Suprapubic skin (tissue), 4 donors: ENCODE measurements at regions not wholly inside any gene's neighbourhood (a gene's known extent, or its start where the extent isn't known, plus 50 kb on each side); places are given as distances from the start of the nearest gene placed in this dataset.

ENCODE experiments used
- DNase-seq, 2 donors: peaks; one replicate each; pipeline ENCODE4 v3.0.0-alpha.2; 2019; ENCODE audit warnings: low spot score in 2 of 2
- H3K27ac ChIP-seq: fragments of 200-600 bp; sonication (generic); one replicate; pipeline ENCODE4 v1.5.1; 2019
- H3K27me3 ChIP-seq: fragments of 200-600 bp; sonication (generic); one replicate; pipeline ENCODE4 v1.5.1; 2019
- H3K36me3 ChIP-seq: fragments of 200-600 bp; sonication (generic); one replicate; pipeline ENCODE4 v1.5.1; 2019
- H3K4me1 ChIP-seq: fragments of 200-600 bp; sonication (generic); one replicate; pipeline ENCODE4 v1.5.1; 2019
- H3K4me3 ChIP-seq: fragments of 200-600 bp; sonication (generic); one replicate; pipeline ENCODE4 v1.5.1; 2019; ENCODE audit warnings: mild to moderate bottlenecking
- H3K9me3 ChIP-seq: fragments of 200-600 bp; sonication (generic); one replicate; pipeline ENCODE4 v1.5.1; 2019
- CTCF ChIP-seq, 2 donors: fragments of 200-600 bp in 1 of 2; fragments of 450-650 bp in 1 of 2; sonication (generic) in 1 of 2; IDR thresholded peaks; one replicate each; pipeline ENCODE4 v1.5.1; 2016 to 2019; ENCODE audit warnings: antibody characterized with exemption in 2 of 2, mild to moderate bottlenecking in 1 of 2, moderate library complexity in 1 of 2
- EP300 ChIP-seq: sonication (generic); formaldehyde crosslinking; IDR thresholded peaks from one replicate; pipeline ENCODE4 v1.6.1; 2017; ENCODE audit warnings: antibody characterized with exemption
- POLR2A ChIP-seq, 2 donors: fragments of 450-650 bp; IDR thresholded peaks; one replicate each; pipeline ENCODE4 v1.6.1; 2017; ENCODE audit warnings: antibody characterized with exemption in 2 of 2, mild to moderate bottlenecking in 2 of 2, moderate library complexity in 2 of 2
- POLR2AphosphoS5 ChIP-seq, 3 donors: sonication (generic); formaldehyde crosslinking; IDR thresholded peaks; one replicate each; pipeline ENCODE4 v1.6.1; 2017; ENCODE audit warnings: antibody characterized with exemption in 3 of 3
- WGBS: methylation state at CpG from one replicate; pipeline ENCODE4 v1.1.5; 2018; 5-methylcytosine and 5-hydroxymethylcytosine counted together

- H3K4me3 ChIP-seq: no peak overlapping the region
Observed at GRCh38 chr3:124075753-124076152, 83.8 kb upstream of the ROPN1 start.

GRCh38 chr3:124076235-124076634, 84.3 kb upstream of the ROPN1 start:
- Histone ChIP-seq H3K4me1 (no peaks in the 10 kb centered on the region), H3K4me3 (no peak overlapping the region), H3K27me3 (no peaks in the 10 kb centered on the region), H3K36me3 (no peaks in the 10 kb centered on the region), H3K9me3 (no peaks in the 10 kb centered on the region), H3K27ac (no peak overlapping the region)
- no peak for DNase-seq
- TF ChIP-seq EP300 (no peak), POLR2AphosphoS5 (IDR thresholded peaks at IDR 0.05) (no peak), CTCF (IDR thresholded peaks at IDR 0.05) (no peak), POLR2A (IDR thresholded peaks at IDR 0.05) (no peak)
- 69% methylated on average over 5 of the region's 5 CpGs for WGBS

More at GRCh38 chr3:124075753-124076152, 83.8 kb upstream of the ROPN1 start:
- Histone ChIP-seq H3K4me1 (no peaks in the 10 kb centered on the region), H3K27me3 (no peaks in the 10 kb centered on the region), H3K36me3 (no peaks in the 10 kb centered on the region), H3K27ac (no peak overlapping the region), H3K9me3 (no peaks in the 10 kb centered on the region)
- no peak for DNase-seq
- WGBS: 81% methylated on average over 8 of the region's 9 CpGs
- TF ChIP-seq EP300 (no peak), POLR2A (IDR thresholded peaks at IDR 0.05) (no peak), POLR2AphosphoS5 (IDR thresholded peaks at IDR 0.05) (no peak), CTCF (IDR thresholded peaks at IDR 0.05) (no peak)

- no peaks in the 10 kb centered on the region for H3K9me3 ChIP-seq
- TF ChIP-seq POLR2A (IDR thresholded peaks at IDR 0.05): no peak
- no peak for TF ChIP-seq EP300
- peak in 1 of 2 donors; percentile 66 for TF ChIP-seq CTCF (IDR thresholded peaks at IDR 0.05)
- TF ChIP-seq POLR2AphosphoS5 (IDR thresholded peaks at IDR 0.05): no peak
- no peaks in the 10 kb centered on the region for H3K27me3 ChIP-seq
- no peak for DNase-seq
- 48% methylated on average over 4 of the region's 4 CpGs for WGBS
- H3K36me3 ChIP-seq: no peaks in the 10 kb centered on the region
- no peak overlapping the region for H3K27ac ChIP-seq
- H3K4me1 ChIP-seq: peaks cover 9% of the 10 kb centered on the region
- H3K4me3 ChIP-seq: no peak overlapping the region
Observed at GRCh38 chr3:124078953-124079911, 87.3 kb upstream of the ROPN1 start.

- H3K4me3 ChIP-seq: no peak overlapping the region
- H3K27ac ChIP-seq: no peak overlapping the region
- no peaks in the 10 kb centered on the region for H3K9me3 ChIP-seq
- H3K27me3 ChIP-seq: no peaks in the 10 kb centered on the region
- no peak for DNase-seq
- WGBS: 78% methylated on average over 2 of the region's 2 CpGs
- peaks cover 13% of the 10 kb centered on the region for H3K4me1 ChIP-seq
- no peaks in the 10 kb centered on the region for H3K36me3 ChIP-seq
- TF ChIP-seq EP300 (no peak), POLR2AphosphoS5 (IDR thresholded peaks at IDR 0.05) (no peak), POLR2A (IDR thresholded peaks at IDR 0.05) (no peak), CTCF (IDR thresholded peaks at IDR 0.05) (no peak)
Observed at GRCh38 chr3:124079912-124080276, 88.0 kb upstream of the ROPN1 start.

- no peak overlapping the region for H3K4me3 ChIP-seq
- no peaks in the 10 kb centered on the region for H3K36me3 ChIP-seq
- no peaks in the 10 kb centered on the region for H3K9me3 ChIP-seq
- H3K27ac ChIP-seq: no peak overlapping the region
- DNase-seq: no peak
- TF ChIP-seq POLR2A (IDR thresholded peaks at IDR 0.05) (no peak), EP300 (no peak), POLR2AphosphoS5 (IDR thresholded peaks at IDR 0.05) (no peak), CTCF (IDR thresholded peaks at IDR 0.05) (no peak)
- H3K27me3 ChIP-seq: no peaks in the 10 kb centered on the region
- WGBS: 86% methylated on average over 2 of the region's 2 CpGs
- H3K4me1 ChIP-seq: peaks cover 14% of the 10 kb centered on the region
Observed at GRCh38 chr3:124082343-124082742, 90.4 kb upstream of the ROPN1 start.
